DMS 273 treated with DMSO at 0.1 percent for 48 hours (cell line): ENCODE measurements at regions not wholly inside any gene's neighbourhood (a gene's known extent, or its start where the extent isn't known, plus 50 kb on each side); places are given as distances from the start of the nearest gene placed in this dataset.
"Not testable (repeated sequence)": the region's sequence is repeated elsewhere in the genome, so short reads cannot be mapped to it uniquely, and the experiment has no call there.

ENCODE experiments used
- DNase-seq: peaks from one replicate; lab custom pipeline; 2025; lab: John Stamatoyannopoulos, UW

DNA sequence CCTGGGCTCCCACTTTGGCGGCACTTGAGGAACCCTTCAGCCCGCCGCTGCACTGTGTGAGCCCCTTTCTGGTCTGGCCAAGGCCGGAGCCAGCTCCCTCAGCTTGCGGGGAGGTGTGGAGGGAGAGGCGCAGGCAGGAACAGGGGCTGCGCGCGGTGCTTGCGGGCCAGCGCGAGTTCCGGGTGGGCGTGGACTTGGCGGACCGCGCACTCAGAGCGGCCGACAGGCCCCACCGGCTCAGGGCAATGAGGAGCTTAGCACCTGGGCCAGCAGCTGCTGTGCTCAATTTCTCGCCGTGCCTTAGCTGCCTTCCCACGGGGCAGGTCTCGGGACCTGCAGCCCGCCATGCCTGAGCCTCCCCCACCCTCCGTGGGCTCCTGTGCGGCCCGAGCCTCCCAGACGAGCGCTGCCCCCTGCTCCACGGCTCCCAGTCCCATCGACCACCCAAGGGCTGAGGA, 324.8 kb downstream of the RAD51AP2 start:
- DNase-seq = not testable (repeated sequence)

DNA sequence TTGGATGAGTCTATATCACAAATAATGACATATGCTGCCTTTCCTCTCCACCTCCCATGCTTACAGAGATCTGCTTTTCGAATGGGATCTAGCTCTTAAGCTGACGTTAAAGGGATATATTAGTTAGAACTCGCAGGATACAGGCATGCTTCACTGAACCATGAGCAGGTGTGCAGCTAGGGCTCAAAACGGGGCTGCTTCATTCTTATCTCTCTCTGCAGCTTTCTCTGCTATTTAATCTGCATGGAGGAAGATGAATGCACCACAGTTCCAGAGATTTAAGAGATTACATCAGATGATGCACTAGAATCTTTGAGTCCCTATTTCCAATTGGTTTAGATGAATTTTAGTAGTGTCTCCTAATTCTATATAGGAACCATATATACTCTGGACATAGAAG, 327.0 kb downstream of the RAD51AP2 start:
- no peak for DNase-seq

DNA sequence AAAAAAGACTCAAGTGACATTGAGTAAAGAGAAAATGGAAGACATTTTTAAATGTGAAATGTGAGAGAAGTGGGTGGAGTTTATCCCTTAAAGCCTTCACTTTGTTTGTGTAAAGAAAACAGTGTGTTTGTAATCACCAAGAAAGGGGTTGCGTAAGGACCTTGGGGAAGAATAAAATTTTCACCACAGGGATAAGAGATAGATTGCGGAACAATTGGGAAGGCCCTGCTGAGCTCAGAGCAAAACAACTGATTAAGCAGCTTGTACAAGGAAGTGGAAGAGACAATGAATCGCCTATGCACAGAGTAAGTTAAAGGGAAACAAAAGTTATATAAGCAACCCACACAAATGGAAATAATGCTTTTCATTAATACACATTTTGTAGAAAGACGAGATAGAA, 327.7 kb downstream of the RAD51AP2 start:
- no peak for DNase-seq

DNA sequence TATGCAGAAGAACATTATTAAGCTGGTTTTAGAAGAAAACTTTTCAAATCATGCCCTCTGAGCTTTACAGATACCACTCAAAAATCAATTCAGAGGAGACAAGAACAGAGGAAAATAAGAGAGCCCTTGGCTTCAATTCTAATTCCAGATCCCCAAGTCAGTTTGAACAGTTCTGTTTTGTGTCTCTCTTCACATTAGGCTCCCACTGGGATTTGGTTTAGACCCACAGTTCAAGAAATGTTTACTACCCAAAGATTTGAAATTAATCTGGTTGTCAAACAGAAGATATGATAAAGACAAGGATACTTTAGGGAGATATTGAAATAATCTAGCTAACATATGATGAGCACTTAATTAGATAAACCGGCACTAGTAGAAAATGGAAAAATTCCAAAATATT, 329.5 kb downstream of the RAD51AP2 start:
- no peak for DNase-seq

DNA sequence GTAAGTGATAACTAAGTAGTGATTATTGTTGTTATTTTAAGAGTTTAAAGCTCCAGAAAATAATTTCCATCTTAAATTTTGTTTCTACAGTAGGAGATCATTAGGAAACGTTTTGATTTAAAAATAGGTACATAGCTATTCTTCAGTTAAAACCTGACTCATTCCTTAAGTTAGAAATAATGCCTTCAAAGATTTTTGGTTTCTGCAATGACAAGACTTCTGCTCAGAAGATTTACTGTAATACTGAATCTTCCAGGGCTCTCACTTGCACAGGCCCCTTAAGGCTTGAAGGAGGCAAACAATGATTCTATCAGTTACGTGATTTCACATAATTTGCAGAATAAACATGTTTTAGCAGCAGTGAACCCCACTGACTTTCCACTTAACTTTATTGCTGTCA, 333.7 kb downstream of the RAD51AP2 start:
- DNase-seq = no peak

DNA sequence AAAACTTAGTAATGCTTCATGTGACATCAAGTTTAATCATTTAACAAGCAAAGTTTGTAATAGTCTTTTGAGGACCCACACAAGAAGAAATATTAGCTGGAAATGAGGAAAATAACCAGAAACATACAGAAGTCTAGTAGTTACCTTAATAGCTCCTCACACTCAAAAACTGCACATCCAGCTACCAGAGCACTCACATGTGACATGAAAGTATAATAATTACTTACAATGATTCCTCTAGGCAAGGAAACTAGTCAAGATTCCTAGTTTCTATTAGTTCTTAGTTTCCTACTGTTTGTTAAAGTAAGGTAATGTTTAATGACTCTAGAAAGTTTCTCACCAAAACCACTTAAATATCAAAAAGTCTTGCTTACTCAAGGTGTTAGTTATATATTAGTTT, 335.8 kb downstream of the RAD51AP2 start:
- no peak for DNase-seq

DNA sequence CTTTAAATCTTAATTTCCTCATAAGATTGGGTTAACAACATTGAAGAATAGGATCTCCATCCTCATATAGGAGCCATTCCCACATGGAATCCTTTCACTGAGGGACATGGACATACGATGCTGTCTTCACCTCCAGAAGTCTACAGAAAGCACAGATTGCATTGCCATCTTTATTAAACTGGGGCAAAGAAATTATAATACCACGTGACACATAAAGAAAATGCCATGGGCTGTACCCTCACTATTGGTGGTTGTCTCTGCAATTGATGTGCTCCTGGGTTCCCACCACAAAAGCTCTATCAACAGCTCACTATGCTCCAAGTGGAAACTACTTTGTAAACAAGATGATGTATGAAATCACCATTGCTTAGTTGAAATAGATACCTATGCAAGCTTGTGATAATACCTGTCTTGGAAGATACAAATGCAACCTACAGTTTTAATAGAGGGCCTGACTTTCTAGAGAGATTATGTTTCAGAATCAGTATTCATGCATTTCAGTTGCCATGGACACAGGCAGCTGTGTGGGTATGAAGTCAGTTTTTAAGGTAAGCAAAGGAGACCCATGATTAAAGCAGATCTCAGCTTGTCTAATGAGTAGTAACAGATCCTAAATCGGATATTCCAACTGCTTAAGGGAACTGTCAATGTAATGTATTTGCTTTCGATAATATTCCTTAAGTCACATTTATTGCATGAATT, 337.0 kb downstream of the RAD51AP2 start:
- DNase-seq = no peak

DNA sequence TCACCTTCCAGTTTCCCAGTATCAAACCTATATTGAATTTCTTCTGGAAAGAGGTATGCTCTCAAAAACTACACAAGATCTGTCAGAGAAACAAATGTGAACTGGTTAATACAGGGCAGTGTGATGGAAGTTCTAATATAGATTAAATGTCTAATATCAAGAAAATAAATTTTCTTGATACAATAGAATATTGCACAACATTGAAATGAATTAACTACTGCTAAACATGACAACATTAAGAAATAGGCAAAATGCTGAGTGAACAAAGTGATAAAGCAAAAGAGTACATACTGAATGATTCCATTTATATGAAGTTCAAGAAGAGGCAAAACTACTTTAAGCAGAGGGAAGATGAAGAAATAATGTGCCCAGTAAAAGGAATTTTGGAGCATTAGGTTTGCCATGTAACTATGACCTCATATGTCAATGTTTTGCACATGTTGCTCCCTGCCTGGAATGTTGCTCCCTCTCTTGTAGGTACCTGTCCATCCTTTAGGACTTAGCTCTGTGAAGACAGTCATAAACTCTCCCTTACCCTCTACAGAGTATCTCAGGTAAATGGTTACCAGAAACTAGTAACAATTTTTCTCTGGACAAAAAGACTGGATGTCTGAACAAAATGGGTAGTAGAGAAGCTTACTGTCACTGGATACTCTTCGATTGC, 339.0 kb downstream of the RAD51AP2 start:
- DNase-seq = no peak

DNA sequence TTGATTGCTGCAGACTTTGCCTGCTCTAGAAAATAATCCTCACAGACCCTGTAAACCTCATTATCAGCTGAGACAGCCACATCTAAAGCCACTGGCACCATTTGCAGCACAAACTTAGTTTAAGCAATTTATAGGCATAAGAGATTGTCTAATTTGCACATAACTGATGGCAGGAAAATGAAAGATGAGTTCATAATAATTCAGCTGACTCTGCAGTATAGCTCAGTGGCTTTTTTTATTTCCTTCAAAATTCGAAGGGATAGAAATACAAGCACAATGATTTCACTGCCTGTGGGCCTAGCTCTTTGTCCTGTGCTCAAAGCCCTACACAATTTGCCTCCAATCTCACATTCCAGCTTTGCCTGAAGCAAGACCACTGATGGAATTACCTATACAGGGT, 341.2 kb downstream of the RAD51AP2 start:
- DNase-seq = no peak

DNA sequence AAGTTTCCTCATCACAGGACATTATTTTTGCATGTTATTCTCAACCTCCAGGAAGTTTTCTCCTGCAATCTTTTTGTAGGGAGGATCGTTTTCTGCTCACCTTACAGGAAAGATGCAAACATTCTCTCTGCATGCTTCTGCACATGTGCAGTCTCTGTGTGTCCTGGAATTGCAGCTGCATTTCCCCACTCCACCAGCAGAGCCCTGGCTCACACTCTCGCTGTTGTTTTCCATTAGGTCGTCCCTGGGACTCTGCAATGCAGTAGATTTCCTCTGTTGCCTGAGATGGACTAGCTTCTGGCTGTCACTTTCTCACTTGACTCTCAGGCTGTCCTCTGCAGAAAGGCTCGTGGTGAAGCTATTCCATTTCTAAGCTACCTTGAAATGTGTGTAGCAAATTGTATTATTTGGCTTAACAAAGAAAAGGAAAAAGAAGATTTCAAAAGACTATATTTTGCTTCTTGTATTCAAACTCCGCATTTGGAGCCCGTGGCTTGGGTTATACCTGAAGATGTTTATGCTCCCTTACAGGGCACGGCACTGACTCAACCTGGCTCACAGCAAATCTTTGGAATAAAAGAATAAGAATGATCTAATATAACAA, 346.7 kb downstream of the RAD51AP2 start:
- DNase-seq = no peak

DNA sequence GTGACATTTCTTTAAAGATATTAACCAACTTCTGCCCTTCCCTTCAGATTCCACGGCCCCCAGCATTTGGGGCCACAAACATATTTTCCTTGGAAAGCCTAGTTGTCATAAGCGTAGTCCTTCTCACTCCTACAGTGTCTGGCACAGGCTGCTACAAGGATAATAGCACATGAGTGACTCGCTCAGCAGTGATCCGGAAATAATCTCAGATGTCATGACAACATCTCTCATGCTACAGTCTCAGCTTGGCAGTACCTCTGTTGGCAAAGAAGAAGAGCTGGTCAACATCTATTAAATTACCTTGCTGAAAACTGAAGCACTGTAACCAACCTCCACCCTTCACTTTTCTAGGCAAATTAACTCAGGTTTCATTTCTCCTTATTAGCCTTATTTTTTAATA, 351.7 kb downstream of the RAD51AP2 start:
- no peak for DNase-seq

DNA sequence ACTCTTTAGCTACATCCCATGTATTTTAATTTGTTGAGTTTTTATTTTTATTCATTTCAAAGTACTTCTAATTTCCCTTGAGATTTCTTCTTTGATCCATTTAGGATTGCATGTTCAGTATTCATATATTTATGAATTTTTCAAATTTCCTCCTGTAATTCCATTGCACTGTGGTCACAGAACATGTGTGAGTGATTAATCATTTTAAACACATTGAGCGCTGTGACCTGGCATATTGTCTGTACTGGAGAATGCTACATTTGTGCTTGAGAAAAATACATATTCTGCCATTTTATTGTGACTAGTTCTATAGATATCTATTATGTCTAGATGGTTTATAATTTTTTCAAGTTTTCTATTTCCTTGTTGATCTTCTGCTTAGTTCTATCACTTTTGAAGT, 353.7 kb downstream of the RAD51AP2 start:
- DNase-seq = no peak

DNA sequence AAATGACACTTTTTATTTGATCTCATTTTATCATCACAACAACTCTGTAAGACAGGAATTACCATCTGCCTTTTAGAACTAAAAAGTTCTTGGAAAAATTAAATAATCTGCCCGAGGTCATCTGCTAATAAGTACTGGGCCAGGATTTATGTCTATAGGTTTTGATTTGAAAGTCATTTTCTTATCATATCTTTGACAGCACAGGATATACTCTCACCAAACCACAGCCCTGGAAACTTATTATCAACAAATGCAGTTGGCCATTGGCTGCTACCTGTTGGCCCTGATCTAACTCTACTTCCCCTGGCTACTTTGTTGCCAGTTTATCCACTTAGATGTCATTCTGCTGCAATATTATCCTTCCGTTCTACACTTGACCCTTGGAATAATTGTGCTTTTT, 354.6 kb downstream of the RAD51AP2 start:
- no peak for DNase-seq

DNA sequence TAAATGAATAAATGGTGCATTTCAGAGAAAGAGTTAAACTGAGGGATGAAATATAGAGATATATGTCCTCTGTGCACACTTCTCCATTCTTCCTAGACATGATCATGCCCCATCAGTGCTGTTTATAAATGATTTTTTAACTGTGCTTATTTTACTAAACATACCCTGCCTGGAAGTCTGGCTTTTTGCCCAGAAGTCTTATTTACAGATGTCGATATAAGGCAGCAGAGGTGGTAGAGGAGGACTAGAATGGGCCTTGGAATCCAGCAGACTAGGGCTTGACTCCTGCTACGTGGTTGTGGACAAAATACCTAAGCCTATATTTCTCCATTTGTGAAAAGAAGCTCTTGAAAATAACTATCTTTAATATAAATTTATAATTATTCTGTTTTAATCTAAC, 355.5 kb downstream of the RAD51AP2 start:
- no peak for DNase-seq

DNA sequence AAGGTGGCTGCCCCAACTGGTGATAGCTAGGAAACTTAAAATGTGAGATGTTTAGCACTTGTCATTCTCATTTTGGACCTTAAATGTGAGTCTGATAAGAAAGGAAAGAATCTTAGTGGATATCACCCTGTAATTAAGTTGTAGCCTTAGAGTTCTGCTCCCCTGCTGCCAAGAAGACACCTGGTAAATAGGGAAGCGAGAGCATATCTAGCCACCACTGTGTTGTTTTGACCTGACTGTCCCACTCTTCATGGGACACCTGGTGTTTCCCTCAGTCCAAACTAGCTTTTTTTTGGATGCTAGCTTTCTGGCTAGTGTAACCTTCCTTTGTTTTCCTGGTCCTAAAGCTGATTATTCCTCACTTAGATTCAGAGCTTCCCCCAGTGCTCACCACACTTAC, 357.6 kb downstream of the RAD51AP2 start:
- no peak for DNase-seq

DNA sequence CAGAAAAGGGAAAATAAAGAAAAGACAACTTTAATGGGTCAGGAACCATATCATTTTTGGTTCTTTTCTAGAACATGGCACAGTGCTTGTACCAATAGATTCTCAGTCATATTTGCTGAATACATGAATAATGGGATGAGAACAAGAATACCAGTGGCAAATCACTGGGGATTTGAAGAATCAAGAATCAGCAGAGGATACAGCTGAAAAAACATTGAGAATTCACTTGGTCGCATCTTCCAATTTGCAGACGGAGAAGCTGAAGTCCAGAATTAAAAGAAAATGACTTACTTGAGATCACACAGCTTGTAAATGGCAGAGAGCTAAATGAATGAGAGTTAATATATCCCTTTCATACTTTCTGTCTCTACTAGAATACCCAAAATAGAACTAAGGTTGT, 362.2 kb downstream of the RAD51AP2 start:
- DNase-seq = no peak

DNA sequence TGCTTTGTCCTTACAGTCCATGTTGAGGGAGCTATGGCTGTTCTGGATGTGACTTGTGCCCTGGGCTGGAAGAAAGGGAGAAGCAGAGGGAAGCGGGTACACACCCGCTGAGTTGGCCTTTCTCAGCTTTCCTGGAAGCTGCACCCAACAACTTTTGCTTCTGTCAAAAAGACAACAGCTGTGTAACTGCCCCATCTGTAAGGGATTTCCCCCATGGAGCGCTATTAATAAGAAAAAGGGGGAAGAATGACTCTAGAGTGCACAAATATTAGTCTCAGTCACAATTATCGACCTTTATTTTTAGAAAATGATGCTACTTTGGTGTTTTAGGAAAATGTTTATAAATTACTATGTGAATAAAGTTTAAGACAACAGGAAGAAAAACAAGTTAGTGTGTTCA, 368.3 kb downstream of the RAD51AP2 start:
- no peak for DNase-seq

DNA sequence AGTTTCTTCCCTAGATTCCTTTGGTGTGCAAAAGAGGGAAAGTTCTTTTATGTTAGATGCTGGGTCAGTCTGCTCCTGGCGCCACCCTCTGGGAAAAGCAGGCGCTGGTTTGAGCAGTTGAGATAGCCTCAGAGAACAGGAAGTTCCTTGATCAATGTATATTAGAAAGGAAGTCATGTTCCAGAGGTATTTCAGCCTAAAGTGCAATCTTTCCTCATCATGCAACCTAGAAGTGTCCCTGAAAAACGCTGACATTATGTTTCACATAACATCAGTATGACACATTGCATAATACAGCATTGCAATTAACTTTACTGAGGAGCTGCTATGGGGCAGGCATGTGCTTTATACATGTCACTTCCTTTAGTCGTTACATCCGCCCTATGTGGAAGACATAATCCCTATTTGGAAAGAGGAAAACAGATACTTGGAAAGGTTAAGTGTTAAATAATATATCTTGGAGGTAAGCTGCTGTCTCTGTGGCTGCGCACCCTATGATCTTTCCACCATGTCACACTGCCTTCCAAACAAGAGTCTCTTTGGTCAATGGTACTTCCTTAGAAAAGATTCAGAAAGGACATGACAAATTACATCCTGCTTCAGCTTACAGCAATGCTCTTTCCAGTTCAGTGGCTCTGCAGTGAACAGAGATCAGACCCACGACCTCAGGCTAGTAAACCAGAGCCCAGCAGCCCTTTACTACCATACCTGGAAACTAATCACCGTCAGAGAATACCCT, 369.7 kb downstream of the RAD51AP2 start:
- DNase-seq = no peak

DNA sequence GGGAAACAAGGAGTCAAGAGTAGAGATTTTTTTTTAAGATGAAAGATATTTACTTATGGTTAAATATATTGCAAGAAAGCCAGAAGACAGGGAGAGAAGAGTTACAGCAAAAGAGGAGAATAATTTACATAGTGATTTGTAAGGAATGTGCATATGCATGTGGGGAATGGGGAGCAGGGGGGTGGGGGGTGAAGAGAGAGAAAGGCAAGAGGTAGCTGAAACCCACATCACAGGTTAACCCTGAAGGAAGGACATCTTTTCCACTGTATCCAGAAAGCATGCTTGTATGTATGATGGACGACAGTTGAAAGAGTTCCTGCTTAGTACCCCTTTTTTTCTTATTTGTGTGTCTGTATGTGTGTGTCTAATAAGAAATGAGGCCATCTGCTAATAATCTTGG, 371.9 kb downstream of the RAD51AP2 start:
- no peak for DNase-seq

DNA sequence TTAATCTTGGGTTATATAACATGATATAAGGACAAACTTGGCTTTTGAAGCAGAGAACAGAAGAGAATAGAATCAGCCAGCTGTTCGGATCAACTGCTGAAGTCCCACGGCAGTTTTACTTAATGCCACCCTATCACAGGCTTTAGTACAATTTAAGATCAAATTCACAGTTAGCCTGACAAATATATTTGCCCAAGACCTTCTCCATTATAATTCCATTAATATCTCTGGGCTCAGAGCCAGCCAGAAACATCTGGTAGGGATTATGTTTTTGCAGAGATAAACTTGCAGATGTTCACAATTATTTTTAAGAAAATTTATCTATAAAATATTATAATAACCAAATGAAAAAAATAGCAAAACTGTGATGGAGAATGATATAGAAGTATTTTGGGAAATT, 381.4 kb downstream of the RAD51AP2 start:
- no peak for DNase-seq

DNA sequence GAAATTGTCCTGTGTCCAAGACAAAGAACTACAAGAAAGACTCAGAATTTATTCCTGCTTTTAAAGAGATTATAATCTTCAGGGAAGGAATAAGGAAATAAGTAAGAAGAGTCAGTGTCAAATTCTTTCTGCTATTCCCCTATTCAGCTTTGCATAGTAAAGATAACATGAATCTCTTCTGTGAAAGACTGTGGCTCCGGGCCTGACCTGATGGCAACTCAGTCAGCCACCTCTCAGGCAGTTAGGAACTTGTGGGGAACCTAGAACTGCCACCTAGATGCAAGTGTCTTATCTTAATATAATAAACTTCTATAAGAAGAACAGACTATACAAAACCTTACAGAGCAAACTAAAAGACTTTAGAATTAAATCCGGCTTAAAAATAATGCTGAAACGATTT, 382.0 kb downstream of the RAD51AP2 start:
- DNase-seq = no peak

DNA sequence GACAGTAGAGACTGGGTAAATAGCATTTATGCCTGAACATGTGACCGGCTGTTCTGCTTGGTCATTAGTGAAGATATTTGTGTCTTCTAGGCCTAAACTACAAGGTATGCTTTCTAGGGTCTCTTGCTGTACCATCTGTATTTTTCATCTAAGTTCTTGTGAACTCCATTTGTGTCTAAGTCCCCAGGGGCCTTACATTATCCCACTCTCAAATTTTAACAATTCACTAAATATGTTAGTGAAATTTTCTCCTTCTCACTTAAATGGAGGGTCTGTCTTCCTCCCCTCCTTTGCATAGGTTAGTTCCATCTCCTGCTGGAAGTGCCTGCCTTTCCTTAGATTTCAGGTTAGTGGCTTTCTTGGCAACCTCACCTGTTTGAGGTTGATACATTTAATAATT, 382.6 kb downstream of the RAD51AP2 start:
- DNase-seq = no peak
